ENCODE measurements at regions not wholly inside any gene's neighbourhood (a gene's known extent, or its start where the extent isn't known, plus 50 kb on each side); places are given as distances from the start of the nearest gene placed in this dataset.

DNA sequence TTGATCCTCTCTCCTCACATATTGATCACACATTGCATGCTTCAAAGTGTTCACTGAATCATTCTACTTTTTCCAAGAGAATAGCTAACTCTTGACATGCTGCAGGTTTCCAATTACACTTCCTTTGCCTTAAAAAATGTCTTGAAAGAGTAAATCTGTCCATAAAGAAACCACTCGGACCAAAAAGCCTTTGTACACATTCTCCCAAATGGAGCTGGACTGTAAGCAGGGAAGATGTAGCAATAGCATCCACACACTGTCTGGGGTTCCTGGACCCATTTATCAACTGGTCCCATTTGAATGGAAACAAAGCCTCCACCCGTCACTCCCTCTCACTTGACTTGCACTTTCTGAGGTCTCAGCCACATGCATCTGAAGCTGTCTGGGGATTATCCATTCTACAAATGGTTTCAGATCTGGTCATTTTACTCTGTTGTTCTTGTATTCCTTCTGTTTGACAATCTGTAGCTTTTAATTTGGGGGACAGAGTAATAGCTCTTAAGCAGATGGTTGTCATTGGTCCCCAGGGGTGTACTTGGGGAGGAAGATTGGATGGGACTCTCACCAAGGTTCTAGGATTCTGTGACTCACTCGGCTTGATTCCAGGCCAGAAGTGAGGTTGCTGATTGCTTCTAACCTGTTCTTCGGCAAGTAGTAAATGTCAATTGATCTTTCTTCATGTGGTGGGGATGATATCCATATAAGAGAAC lies 203.5 kb downstream of the HIBADH start:
- no peak overlapping the region for H3K4me3 ChIP-seq
- H3K36me3 ChIP-seq = no peaks in the 10 kb centered on the region
- H3F3A ChIP-seq (ENCODE audit: low read depth) = no peaks in the 10 kb centered on the region
- no peaks in the 10 kb centered on the region for H3K9me3 ChIP-seq (ENCODE audit: low read depth)
- Mint-ChIP-seq H3K27me3 (ENCODE audit: insufficient read depth, low read depth) (peaks cover 2% of the 10 kb centered on the region), H3K4me1 (peaks cover 2% of the 10 kb centered on the region), H3K4me3 (no peak overlapping the region), H3K36me3 (no peaks in the 10 kb centered on the region), H3K9me3 (no peaks in the 10 kb centered on the region), H3K27ac (no peak overlapping the region)
- no peaks in the 10 kb centered on the region for H3K79me2 ChIP-seq (ENCODE audit: low read depth)
- no peak overlapping the region for H2AFZ ChIP-seq (replicated peaks)
- no peaks in the 10 kb centered on the region for H3K27me3 ChIP-seq
- no peak for DNase-seq (ENCODE audit: low spot score)
- TF ChIP-seq EZH2phosphoT487 (IDR thresholded peaks at IDR 0.05) = no peak
- TF ChIP-seq, protein P1, sequence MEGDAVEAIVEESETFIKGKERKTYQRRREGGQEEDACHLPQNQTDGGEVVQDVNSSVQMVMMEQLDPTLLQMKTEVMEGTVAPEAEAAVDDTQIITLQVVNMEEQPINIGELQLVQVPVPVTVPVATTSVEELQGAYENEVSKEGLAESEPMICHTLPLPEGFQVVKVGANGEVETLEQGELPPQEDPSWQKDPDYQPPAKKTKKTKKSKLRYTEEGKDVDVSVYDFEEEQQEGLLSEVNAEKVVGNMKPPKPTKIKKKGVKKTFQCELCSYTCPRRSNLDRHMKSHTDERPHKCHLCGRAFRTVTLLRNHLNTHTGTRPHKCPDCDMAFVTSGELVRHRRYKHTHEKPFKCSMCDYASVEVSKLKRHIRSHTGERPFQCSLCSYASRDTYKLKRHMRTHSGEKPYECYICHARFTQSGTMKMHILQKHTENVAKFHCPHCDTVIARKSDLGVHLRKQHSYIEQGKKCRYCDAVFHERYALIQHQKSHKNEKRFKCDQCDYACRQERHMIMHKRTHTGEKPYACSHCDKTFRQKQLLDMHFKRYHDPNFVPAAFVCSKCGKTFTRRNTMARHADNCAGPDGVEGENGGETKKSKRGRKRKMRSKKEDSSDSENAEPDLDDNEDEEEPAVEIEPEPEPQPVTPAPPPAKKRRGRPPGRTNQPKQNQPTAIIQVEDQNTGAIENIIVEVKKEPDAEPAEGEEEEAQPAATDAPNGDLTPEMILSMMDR (IDR thresholded peaks at IDR 0.05) = no peak
- no peak overlapping the region for H3K4me2 ChIP-seq
- H3K4me1 ChIP-seq = no peaks in the 10 kb centered on the region
- H3K9ac ChIP-seq = no peak overlapping the region
- no peak overlapping the region for H3K27ac ChIP-seq
- H4K20me1 ChIP-seq (ENCODE audit: low read depth) = no peaks in the 10 kb centered on the region

DNA sequence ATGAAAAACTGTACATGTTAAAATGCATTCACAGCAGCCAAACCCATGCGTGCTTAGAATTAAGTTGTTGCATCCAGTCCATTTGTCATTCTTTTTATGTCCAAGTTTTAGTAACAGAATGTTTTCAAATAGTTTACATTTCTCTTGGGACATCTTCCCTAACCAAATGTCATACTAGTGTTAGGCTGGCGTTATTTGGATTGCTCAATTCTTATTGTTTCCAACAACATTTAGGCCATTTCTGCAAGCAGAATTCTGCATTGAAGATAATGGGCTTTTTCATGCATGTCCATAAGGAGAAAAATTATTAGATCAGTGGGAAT lies 203.0 kb downstream of the HIBADH start:
- H3K9me3 Mint-ChIP-seq = no peaks in the 10 kb centered on the region
- TF ChIP-seq EZH2 (IDR thresholded peaks at IDR 0.05) (no peak), EZH2phosphoT487 (IDR thresholded peaks at IDR 0.05) (no peak)
- Histone ChIP-seq H3K27ac (no peak overlapping the region), H3K4me2 (no peak overlapping the region), H3K9me3 (ENCODE audit: low read depth) (no peaks in the 10 kb centered on the region), H3K4me1 (no peaks in the 10 kb centered on the region), H3K79me2 (ENCODE audit: low read depth) (no peaks in the 10 kb centered on the region), H4K20me1 (ENCODE audit: low read depth) (no peaks in the 10 kb centered on the region), H3K27me3 (no peaks in the 10 kb centered on the region), H2AFZ (replicated peaks) (no peak overlapping the region), H3F3A (ENCODE audit: low read depth) (no peaks in the 10 kb centered on the region), H3K4me3 (no peak overlapping the region), H3K9ac (no peak overlapping the region), H3K36me3 (no peaks in the 10 kb centered on the region)
- H3K4me3 Mint-ChIP-seq = no peak overlapping the region
- H3K27me3 Mint-ChIP-seq (ENCODE audit: insufficient read depth, low read depth) = peaks cover 2% of the 10 kb centered on the region
- no peak overlapping the region for H3K27ac Mint-ChIP-seq
- DNase-seq (ENCODE audit: low spot score) = no peak
- H3K4me1 Mint-ChIP-seq = no peaks in the 10 kb centered on the region
- H3K36me3 Mint-ChIP-seq = no peaks in the 10 kb centered on the region

DNA sequence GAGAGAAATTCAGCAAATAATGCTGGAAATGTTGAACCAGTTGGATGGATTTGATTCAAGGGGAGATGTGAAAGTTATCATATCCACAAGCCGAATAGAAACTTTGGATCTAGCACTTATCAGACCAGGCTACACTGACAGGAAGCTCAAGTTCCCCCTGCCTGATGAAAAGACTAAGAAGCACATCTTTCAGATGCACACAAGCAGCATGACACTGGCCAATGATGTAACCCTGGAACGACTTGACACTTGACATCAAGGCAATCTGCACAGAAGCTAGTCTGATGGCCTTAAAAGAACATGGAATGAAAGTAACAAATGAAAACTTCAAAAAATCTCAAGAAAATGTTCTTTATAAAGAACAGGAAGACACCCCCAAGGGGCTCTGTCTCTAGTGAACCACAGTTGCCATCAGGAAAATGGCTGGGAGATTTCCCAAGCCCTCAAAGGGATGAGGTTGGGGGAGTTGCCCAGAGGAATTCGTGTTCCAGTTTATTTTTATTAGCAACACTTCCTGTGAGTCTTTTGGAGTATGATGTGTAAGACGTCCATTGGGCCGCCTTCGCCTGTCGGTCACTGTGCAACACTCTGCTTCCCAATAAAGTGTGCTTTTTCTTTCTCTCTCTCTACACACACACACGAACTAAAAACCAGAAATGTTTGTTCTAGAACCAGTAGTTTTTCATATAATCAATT lies 200.0 kb downstream of the HIBADH start:
- Histone ChIP-seq H2AFZ (replicated peaks) (no peak overlapping the region), H3K9me3 (ENCODE audit: low read depth) (no peaks in the 10 kb centered on the region), H3F3A (ENCODE audit: low read depth) (no peaks in the 10 kb centered on the region), H3K4me3 (no peak overlapping the region), H3K36me3 (no peaks in the 10 kb centered on the region), H3K27ac (no peak overlapping the region), H3K79me2 (ENCODE audit: low read depth) (no peaks in the 10 kb centered on the region), H3K27me3 (no peaks in the 10 kb centered on the region), H3K4me2 (no peak overlapping the region), H4K20me1 (ENCODE audit: low read depth) (no peaks in the 10 kb centered on the region), H3K4me1 (no peaks in the 10 kb centered on the region), H3K9ac (no peak overlapping the region)
- Mint-ChIP-seq H3K9me3 (no peaks in the 10 kb centered on the region), H3K36me3 (no peaks in the 10 kb centered on the region), H3K4me1 (no peaks in the 10 kb centered on the region), H3K27ac (no peak overlapping the region), H3K4me3 (no peak overlapping the region), H3K27me3 (ENCODE audit: insufficient read depth, low read depth) (peaks cover 2% of the 10 kb centered on the region)
- DNase-seq (ENCODE audit: low spot score) = no peak
- no peak for TF ChIP-seq EZH2phosphoT487 (IDR thresholded peaks at IDR 0.05)
- no peak for TF ChIP-seq EZH2 (IDR thresholded peaks at IDR 0.05)
- TF ChIP-seq, protein P1 (IDR thresholded peaks at IDR 0.05) = no peak

DNA sequence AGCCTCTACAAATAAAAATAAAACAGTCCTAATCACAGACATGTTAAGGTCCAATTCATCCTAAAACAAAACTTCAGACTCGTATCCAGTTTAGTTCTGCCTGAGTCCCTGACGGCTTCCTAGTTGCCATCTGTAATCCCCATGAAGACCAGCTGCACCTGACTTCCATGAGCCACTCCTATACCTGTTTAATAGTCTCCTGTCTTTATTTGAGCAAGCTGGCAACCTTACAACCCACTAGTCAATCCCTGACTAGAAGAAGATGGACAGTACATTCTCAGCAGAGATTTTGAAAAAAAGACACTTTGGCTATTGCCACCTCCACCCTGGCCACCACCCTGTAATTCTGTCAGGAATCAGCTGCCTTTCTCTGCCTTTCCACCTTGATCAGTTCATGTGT lies 197.7 kb downstream of the HIBADH start:
- H3K4me1 Mint-ChIP-seq = no peaks in the 10 kb centered on the region
- no peak overlapping the region for H3K27ac ChIP-seq
- no peak overlapping the region for H3K9ac ChIP-seq
- H3K79me2 ChIP-seq (ENCODE audit: low read depth) = no peaks in the 10 kb centered on the region
- no peak overlapping the region for H2AFZ ChIP-seq (replicated peaks)
- H3K27me3 ChIP-seq = no peaks in the 10 kb centered on the region
- H3K4me1 ChIP-seq = no peaks in the 10 kb centered on the region
- no peaks in the 10 kb centered on the region for H3F3A ChIP-seq (ENCODE audit: low read depth)
- no peaks in the 10 kb centered on the region for H3K27me3 Mint-ChIP-seq (ENCODE audit: insufficient read depth, low read depth)
- TF ChIP-seq, protein P1 (IDR thresholded peaks at IDR 0.05) = no peak
- TF ChIP-seq EZH2 (IDR thresholded peaks at IDR 0.05) (no peak), EZH2phosphoT487 (IDR thresholded peaks at IDR 0.05) (no peak)
- H3K4me2 ChIP-seq = no peak overlapping the region
- no peaks in the 10 kb centered on the region for H3K36me3 ChIP-seq
- no peak overlapping the region for H3K27ac Mint-ChIP-seq
- H4K20me1 ChIP-seq (ENCODE audit: low read depth) = no peaks in the 10 kb centered on the region
- no peaks in the 10 kb centered on the region for H3K36me3 Mint-ChIP-seq
- no peaks in the 10 kb centered on the region for H3K9me3 ChIP-seq (ENCODE audit: low read depth)
- no peak overlapping the region for H3K4me3 Mint-ChIP-seq
- no peaks in the 10 kb centered on the region for H3K9me3 Mint-ChIP-seq
- no peak for DNase-seq (ENCODE audit: low spot score)
- no peak overlapping the region for H3K4me3 ChIP-seq

Measured in neural progenitor cell (in vitro differentiated cells).